H9 (cell line): ENCODE measurements at regions not wholly inside any gene's neighbourhood (a gene's known extent, or its start where the extent isn't known, plus 50 kb on each side); places are given as distances from the start of the nearest gene placed in this dataset.

Experiments
- DNase-seq: peaks from one replicate; pipeline ENCODE4 v3.0.0-alpha.2; 2017
- H2AFZ ChIP-seq: one replicate; pipeline ENCODE4 v1.6.1; 2013; ENCODE audit warnings: mild to moderate bottlenecking, low read length, control low read depth, moderate library complexity
- H2AK5ac ChIP-seq: 2 replicates; pipeline ENCODE4 v1.6.1; 2013; ENCODE audit warnings: low read length, control low read depth, mixed read lengths; ENCODE audit not compliant: insufficient read length
- H2BK120ac ChIP-seq: one replicate; pipeline ENCODE4 v1.6.1; 2013; ENCODE audit warnings: low read depth, mild to moderate bottlenecking, low read length, control low read depth, inconsistent platforms; ENCODE audit not compliant: poor library complexity, severe bottlenecking
- H2BK12ac ChIP-seq: 2 replicates; pipeline ENCODE4 v1.6.1; 2013; ENCODE audit warnings: low read length, control low read depth, mixed read lengths, low read depth; ENCODE audit not compliant: insufficient read length
- H2BK15ac ChIP-seq: 2 replicates; pipeline ENCODE4 v1.6.1; 2013; ENCODE audit warnings: low read depth, low read length, control low read depth
- H2BK20ac ChIP-seq: one replicate; pipeline ENCODE4 v1.6.1; 2013; ENCODE audit warnings: low read depth, mild to moderate bottlenecking, low read length, control low read depth, inconsistent platforms; ENCODE audit not compliant: poor library complexity, severe bottlenecking
- H2BK5ac ChIP-seq: 2 replicates; pipeline ENCODE4 v1.6.1; 2013; ENCODE audit warnings: low read length, control low read depth, mixed read lengths; ENCODE audit not compliant: insufficient read length
- H3K14ac ChIP-seq: 2 replicates; pipeline ENCODE4 v1.6.1; 2013; ENCODE audit warnings: low read length, control low read depth; ENCODE audit not compliant: insufficient read depth
- H3K18ac ChIP-seq: 2 replicates; pipeline ENCODE4 v1.6.1; 2013; ENCODE audit warnings: low read depth, mild to moderate bottlenecking, mixed read lengths, low read length, control low read depth; ENCODE audit not compliant: insufficient read length
- H3K23ac ChIP-seq: 2 replicates; pipeline ENCODE4 v1.6.1; 2013; ENCODE audit warnings: low read length, control low read depth, mixed read lengths, low read depth; ENCODE audit not compliant: insufficient read length
- H3K23me2 ChIP-seq: 2 replicates; pipeline ENCODE4 v1.6.1; 2013; ENCODE audit warnings: low read depth, mild to moderate bottlenecking, mixed read lengths, low read length, control low read depth; ENCODE audit not compliant: insufficient read length, poor library complexity, severe bottlenecking
- H3K27ac ChIP-seq: 2 replicates; pipeline ENCODE4 v1.5.1; 2013; ENCODE audit warnings: low read length, control low read depth, mixed read lengths, low read depth; ENCODE audit not compliant: insufficient read length
- H3K27me3 ChIP-seq: 2 replicates; pipeline ENCODE4 v1.6.1; 2013; ENCODE audit warnings: low read length, control low read depth, inconsistent platforms; ENCODE audit not compliant: insufficient read depth
- H3K4ac ChIP-seq: 2 replicates; pipeline ENCODE4 v1.6.1; 2013; ENCODE audit warnings: low read depth, mild to moderate bottlenecking, control low read depth, inconsistent platforms, low read length, moderate library complexity
- H3K4me1 ChIP-seq: 2 replicates; pipeline ENCODE4 v1.6.1; 2013; ENCODE audit warnings: low read length, control low read depth, inconsistent platforms; ENCODE audit not compliant: insufficient read depth
- H3K4me2 ChIP-seq: 2 replicates; pipeline ENCODE4 v1.6.1; 2013; ENCODE audit warnings: low read length, control low read depth, mixed read lengths; ENCODE audit not compliant: insufficient read length, insufficient read depth
- H3K56ac ChIP-seq: 2 replicates; pipeline ENCODE4 v1.6.1; 2013; ENCODE audit warnings: low read depth, mild to moderate bottlenecking, mixed read lengths, low read length, control low read depth; ENCODE audit not compliant: insufficient read length
- H3K79me1 ChIP-seq: 2 replicates; pipeline ENCODE4 v1.6.1; 2013; ENCODE audit warnings: low read depth, mild to moderate bottlenecking, moderate library complexity, low read length, control low read depth, inconsistent platforms; ENCODE audit not compliant: insufficient read depth, poor library complexity, severe bottlenecking
- H3K79me2 ChIP-seq: 2 replicates; pipeline ENCODE4 v1.6.1; 2013; ENCODE audit warnings: low read length, control low read depth, inconsistent platforms; ENCODE audit not compliant: insufficient read depth
- H3K9ac ChIP-seq: 2 replicates; pipeline ENCODE4 v1.6.1; 2013; ENCODE audit warnings: low read length, control low read depth, mixed read lengths; ENCODE audit not compliant: insufficient read length; ENCODE audit errors: extremely low read depth
- H3K9me3 ChIP-seq: one replicate; pipeline ENCODE4 v1.6.1; 2013; ENCODE audit warnings: low read depth, low read length, inconsistent platforms; ENCODE audit not compliant: control insufficient read depth
- H3T11ph ChIP-seq: one replicate; pipeline ENCODE4 v1.6.1; 2013; ENCODE audit warnings: mild to moderate bottlenecking, low read length, control low read depth, inconsistent platforms
- H4K20me1 ChIP-seq: one replicate; pipeline ENCODE4 v1.6.1; 2013; ENCODE audit not compliant: control insufficient read depth, insufficient read length, insufficient read depth
- H4K5ac ChIP-seq: 2 replicates; pipeline ENCODE4 v1.6.1; 2013; ENCODE audit warnings: low read depth, mild to moderate bottlenecking, mixed read lengths, low read length, control low read depth; ENCODE audit not compliant: insufficient read length
- H4K8ac ChIP-seq: replicated peaks from 2 replicates; pipeline ENCODE4 v1.6.1; 2013; ENCODE audit warnings: low read length, control low read depth, mixed read lengths, low read depth; ENCODE audit not compliant: insufficient read length
- H4K91ac ChIP-seq: 2 replicates; pipeline ENCODE4 v1.6.1; 2013; ENCODE audit warnings: low read depth, mild to moderate bottlenecking, moderate library complexity, mixed read lengths, low read length, control low read depth; ENCODE audit not compliant: insufficient read length
- H3K27ac Mint-ChIP-seq, 3 experiments: 2 replicates in 2 of 3; 3 replicates in 1 of 3; pipeline ENCODE4 v1.8.0; 2020 to 2021; ENCODE audit warnings: mixed read lengths in 3 of 3, mild to moderate bottlenecking in 1 of 3, moderate library complexity in 1 of 3
- H3K27me3 Mint-ChIP-seq: 2 replicates; pipeline ENCODE4 v1.8.0; 2021; ENCODE audit warnings: low read depth, mild to moderate bottlenecking, moderate library complexity, mixed read lengths
- H3K36me3 Mint-ChIP-seq, 3 experiments: 2 replicates in 2 of 3; 3 replicates in 1 of 3; pipeline ENCODE4 v1.8.0; 2020 to 2021; ENCODE audit warnings: low read depth in 3 of 3, mixed read lengths in 3 of 3; ENCODE audit not compliant: insufficient read depth in 1 of 3
- H3K4me1 Mint-ChIP-seq, 2 experiments: 2 replicates each; pipeline ENCODE4 v1.8.0; 2020; ENCODE audit warnings: mixed read lengths in 2 of 2
- H3K4me3 Mint-ChIP-seq, 2 experiments: 2 replicates in 1 of 2; 3 replicates in 1 of 2; pipeline ENCODE4 v1.8.0; 2020 to 2021; ENCODE audit warnings: mild to moderate bottlenecking in 2 of 2, mixed read lengths in 2 of 2, moderate library complexity in 1 of 2
- H3K9me3 Mint-ChIP-seq, 2 experiments: 2 replicates in 1 of 2; 3 replicates in 1 of 2; pipeline ENCODE4 v1.8.0; 2020; ENCODE audit warnings: mild to moderate bottlenecking in 2 of 2, mixed read lengths in 2 of 2, moderate library complexity in 1 of 2
- WGBS: extraction: QIAGEN DNeasy Blood & Tissue Kit; methylation state at CpG from one replicate; pipeline ENCODE4 v1.1.7; 2013; ENCODE audit warnings: missing lambda C conversion rate, low lambda C conversion rate, mixed read lengths; ENCODE audit not compliant: insufficient read length; ENCODE audit errors: extremely low coverage; 5-methylcytosine and 5-hydroxymethylcytosine counted together
- TF ChIP-seq, protein P1 (sequence below): fragments of 200-600 bp; sonication (generic); conservative IDR thresholded peaks from 3 replicates; pipeline ENCODE4 v1.8.0; 2021; ENCODE audit warnings: antibody characterized with exemption, mild to moderate bottlenecking

DNA sequence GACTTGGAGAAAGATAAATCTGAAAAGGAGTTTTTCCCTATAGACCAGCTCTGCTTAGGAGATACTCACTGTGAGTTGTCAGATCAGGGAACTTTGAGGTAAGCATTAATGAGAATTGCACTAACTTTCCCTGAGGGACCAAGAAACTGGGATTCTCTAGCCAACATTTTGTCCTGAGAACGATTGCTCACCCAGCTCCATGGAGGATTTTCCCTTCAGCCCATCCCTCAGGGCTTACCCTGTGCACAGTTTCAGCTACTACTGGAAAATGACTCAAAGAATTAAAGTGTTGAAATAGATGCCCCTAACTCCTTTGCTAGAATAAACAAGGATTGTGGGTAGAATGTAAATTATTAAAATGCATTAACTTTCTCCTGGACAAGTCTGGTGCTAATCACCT lies 237.2 kb upstream of the IL12B start:
- Histone ChIP-seq H3K27me3 (no peaks in the 10 kb centered on the region), H2BK5ac (no peak overlapping the region), H2AFZ (no peak overlapping the region), H3K27ac (no peak overlapping the region), H2BK20ac (no peak overlapping the region), H4K5ac (no peak overlapping the region), H2AK5ac (no peak overlapping the region), H3K9me3 (no peaks in the 10 kb centered on the region), H3K9ac (no peak overlapping the region), H3K14ac (no peak overlapping the region), H2BK15ac (no peak overlapping the region), H3K4me2 (no peak overlapping the region), H4K20me1 (no peaks in the 10 kb centered on the region), H3K23ac (no peak overlapping the region), H3K23me2 (no peaks in the 10 kb centered on the region), H3K18ac (no peak overlapping the region), H4K8ac (no peak overlapping the region), H3K56ac (no peak overlapping the region), H3T11ph (no peak overlapping the region), H2BK12ac (no peak overlapping the region), H3K79me1 (no peaks in the 10 kb centered on the region), H3K79me2 (no peaks in the 10 kb centered on the region), H3K4me1 (no peaks in the 10 kb centered on the region), H2BK120ac (no peak overlapping the region), H4K91ac (no peak overlapping the region), H3K4ac (no peak overlapping the region)
- WGBS: no CpG with 5 or more reads among the region's 1 CpG
- TF ChIP-seq, protein P1, sequence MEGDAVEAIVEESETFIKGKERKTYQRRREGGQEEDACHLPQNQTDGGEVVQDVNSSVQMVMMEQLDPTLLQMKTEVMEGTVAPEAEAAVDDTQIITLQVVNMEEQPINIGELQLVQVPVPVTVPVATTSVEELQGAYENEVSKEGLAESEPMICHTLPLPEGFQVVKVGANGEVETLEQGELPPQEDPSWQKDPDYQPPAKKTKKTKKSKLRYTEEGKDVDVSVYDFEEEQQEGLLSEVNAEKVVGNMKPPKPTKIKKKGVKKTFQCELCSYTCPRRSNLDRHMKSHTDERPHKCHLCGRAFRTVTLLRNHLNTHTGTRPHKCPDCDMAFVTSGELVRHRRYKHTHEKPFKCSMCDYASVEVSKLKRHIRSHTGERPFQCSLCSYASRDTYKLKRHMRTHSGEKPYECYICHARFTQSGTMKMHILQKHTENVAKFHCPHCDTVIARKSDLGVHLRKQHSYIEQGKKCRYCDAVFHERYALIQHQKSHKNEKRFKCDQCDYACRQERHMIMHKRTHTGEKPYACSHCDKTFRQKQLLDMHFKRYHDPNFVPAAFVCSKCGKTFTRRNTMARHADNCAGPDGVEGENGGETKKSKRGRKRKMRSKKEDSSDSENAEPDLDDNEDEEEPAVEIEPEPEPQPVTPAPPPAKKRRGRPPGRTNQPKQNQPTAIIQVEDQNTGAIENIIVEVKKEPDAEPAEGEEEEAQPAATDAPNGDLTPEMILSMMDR: no peak
- no peak for DNase-seq
- Mint-ChIP-seq H3K36me3 (no peaks in the 10 kb centered on the region), H3K4me3 (no peak overlapping the region), H3K27ac (no peak overlapping the region), H3K27me3 (no peaks in the 10 kb centered on the region; the same call in 1 of the 2 replicates), H3K9me3 (no peaks in the 10 kb centered on the region), H3K4me1 (peaks cover 10 to 13% of the 10 kb centered on the region in 2 experiments; a peak in 3 of 4 replicates)
